Activated naive CD4-positive, alpha-beta T cell treated with Interleukin-2 at 50 U/mL for 16 hours (primary cell): ENCODE measurements at regions not wholly inside any gene's neighbourhood (a gene's known extent, or its start where the extent isn't known, plus 50 kb on each side); places are given as distances from the start of the nearest gene placed in this dataset.
A peak's percentile ranks its signal among the peaks of the same experiment; 100 is the strongest.
"Not testable (repeated sequence)": the region's sequence is repeated elsewhere in the genome, so short reads cannot be mapped to it uniquely, and the experiment has no call there.

Experiments
- DNase-seq: peaks from one replicate; pipeline ENCODE4 v3.0.0-alpha.2; 2020

DNA sequence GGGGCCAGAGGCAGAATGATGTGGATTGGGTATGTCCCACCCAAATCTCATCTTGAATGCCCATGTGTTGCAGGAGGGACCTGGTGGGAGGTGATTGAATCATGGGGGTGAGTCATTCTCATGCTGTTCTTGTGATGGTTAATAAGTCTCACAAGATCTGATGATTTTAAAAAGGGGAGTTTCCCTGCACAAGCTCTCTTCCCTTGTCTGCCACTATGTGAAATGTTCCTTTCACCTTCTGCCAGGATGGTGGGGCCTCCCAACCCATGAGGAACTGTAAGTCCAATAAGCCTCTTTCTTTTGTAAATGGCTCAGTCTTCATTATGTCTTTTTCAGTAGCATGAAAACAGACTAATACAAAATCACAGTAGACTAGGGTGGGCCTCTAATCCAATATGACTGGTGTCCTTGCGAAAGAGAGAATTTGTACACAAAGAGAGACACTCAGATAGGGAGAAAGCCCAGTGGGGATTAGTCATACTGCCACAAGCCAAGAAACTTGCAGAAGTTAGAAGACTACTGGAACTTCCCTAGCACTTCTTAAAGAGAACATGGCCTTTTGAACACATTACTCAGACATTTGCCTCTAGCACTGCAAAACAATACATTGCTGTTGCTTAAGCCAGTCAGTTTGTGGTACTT, 68.4 kb downstream of the ANXA1 start:
- DNase-seq: peak; percentile 13

DNA sequence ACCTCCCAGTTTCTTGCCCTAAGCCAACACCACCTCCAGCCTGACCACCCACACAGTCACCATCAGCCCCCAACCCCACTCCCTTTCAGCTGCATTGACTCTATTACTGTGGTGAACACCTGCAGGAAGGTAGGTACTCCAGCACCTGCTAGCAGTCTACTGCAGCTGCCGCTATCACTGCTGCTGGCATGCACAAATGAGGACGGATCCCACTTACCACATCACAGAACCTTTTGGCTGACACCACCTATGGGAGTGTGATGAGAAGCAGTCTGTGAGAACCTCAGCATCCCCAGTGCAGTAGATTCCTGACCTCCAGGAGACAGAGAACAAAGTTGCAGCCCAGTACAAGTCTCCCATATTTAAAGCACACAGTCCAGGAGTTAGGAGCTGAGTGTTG, 71.9 kb downstream of the ANXA1 start:
- DNase-seq: no peak

DNA sequence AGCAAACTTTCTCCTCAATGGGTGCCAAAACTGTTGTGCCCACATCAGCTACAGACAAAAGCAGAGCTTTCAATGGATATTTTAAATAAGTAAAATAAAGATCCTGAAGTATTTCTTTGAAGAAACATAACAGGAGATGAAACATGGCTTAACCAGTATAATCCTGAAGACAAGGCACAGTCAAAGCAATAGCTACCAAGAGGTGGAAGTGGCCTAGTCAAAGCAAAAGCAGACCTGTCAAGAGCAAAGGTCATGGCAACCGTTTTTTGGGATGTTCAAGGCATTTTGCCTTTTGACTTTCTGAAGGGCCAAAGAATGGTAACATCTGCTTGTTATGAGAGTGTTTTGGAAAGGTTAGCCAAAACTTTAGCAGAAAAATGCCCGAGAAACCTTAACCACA, 77.9 kb downstream of the ANXA1 start:
- DNase-seq: no peak

DNA sequence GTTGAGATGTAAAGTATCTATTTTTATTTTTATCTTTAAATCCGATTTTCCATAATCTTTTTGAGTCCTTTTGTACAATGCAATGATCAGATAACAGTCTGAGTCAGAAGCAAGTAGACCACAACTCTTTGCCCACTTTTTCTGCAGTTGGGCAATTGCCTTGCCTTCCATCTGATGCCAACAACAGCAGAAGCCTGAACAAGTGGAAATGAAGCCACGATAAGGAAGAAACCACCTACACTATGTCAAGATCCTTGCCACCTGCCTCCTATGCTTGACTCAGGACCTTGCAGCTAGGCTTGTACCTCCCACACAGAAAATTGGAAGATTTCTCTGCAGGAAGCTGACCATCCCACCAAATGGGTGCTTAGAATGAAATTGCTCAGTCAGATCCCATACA, 78.6 kb downstream of the ANXA1 start:
- DNase-seq: no peak

DNA sequence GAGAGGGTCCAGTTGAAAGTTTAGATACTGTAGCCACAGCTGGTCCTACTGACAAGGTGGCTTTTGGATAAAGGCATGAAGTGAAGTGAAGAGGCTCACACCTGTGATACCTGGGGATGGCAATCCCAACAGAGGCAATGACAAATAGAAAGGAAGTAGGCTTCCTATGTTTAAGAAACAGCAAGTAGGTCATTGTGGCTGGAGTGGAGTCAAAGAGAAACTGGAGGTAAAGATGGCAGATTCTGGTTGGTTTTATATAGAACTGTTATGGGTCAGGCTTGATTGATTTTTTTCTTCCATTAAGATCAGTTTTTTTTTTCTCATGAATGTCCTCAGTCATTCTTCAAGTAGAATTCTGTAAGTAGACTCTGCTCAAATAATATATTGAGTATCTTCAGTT, 79.5 kb downstream of the ANXA1 start:
- no peak for DNase-seq

DNA sequence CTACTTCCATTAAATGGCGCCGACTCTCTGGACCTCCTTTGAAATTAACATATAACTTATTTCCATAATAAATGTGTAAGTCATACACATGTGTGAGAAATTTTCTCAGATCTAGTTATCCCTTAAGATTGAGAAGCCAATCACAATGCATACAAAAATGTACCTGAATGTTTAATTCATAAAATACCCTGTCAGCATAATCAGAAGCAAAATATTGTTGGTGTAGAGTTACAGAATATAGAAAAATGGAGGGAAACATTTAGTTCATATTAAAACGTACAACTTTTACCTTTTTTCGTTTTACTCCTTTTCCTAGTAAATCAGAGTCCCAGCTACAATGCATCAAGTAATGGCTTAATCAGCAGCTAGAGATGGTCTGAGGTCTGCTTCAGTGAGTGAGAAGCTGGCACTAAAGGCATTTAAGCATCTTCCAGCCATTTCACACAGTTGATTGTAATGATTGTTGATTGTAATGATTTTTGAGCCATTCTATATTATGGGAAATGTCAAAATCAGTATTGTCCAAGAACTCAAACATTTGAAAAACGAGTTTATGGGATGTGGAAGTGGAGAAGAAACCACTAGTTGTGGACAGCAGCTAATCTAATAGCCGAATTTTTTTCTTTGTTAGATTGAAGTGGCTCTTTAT, 81.8 kb downstream of the ANXA1 start:
- no peak for DNase-seq

DNA sequence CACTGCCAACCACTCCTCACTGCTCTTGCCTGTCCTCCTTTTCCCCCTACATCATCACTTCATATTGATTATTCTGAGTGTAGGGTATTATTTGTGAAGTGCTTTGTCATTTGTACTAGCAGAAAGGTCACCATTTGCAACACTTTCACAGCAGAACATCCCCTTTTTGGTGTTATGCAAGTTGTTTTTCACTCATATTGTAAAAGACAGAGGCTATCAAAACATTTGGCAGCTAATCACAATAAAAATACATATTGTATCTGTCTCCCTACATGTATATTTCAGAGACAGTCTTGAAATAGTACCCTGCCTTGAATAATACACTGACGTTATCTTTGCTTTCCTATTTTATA, 82.3 kb downstream of the ANXA1 start:
- no peak for DNase-seq

DNA sequence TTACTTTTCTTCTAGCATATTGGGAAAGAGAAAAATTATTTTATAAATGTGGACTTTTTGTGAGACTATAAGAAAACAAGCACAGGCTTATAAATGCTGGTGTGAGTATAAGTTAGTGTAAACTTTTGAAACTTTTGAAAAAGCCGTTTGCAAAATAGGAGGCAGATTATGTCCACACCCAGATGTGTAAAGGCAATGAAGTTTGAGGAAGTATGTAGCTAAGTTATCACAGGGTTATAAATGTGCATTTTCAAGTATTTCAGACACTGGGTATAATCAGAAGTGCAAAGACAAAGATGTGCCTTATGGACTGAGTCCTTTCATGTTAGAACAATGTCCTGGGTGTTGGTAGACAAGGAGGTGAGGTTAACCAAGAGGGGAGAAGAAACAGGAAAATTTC, 85.5 kb downstream of the ANXA1 start:
- DNase-seq: no peak

DNA sequence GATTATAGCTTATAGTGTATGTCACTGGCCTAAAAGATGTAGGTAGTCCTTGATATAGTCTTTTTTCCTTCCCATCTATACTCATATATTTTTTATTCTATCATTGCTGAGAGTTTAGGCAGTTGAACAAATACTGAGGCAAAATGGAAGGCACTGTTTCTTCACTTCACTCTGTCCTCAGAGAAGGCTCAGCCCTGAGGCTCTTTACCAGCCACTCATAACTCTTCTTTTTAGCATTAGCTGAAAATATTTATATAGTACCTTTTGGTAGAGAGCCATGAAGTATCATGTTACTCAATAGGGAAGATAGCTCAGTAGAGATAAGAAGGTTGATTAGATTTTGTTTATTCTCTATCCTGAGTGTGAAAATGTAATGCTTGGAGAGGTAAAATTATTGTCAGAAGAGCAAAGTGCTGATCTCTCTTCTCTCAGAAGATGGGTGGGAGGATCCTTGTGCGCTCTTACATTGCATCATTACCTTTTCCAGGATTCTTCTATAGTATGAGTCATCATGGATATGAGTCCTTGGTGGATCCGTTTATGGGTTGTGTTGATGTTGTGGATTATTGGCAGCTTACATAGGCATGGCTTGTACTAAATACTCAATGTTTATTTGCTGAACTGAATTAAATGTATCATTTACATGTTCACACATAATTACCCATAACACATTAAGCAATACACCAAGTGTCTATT, 88.1 kb downstream of the ANXA1 start:
- no peak for DNase-seq

DNA sequence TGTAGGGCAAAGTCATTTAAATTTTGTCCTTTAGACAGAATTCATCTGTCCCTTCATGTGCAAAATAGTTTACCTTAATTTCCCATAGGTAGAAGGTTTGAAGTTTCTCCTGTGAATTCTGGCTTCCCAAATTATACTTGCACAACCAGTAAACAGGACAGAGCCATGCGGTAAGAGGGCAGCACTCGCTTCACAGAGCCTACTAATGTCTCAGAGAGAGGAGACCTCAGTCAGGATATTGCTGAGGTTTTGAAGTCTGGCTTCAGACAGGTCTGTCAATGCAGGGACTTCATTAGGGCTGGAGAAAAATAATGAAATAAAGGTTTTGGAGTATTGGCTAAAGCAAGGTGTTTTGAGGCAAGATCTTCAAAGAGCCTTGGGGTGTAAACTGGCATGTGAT, 91.4 kb downstream of the ANXA1 start:
- no peak for DNase-seq

DNA sequence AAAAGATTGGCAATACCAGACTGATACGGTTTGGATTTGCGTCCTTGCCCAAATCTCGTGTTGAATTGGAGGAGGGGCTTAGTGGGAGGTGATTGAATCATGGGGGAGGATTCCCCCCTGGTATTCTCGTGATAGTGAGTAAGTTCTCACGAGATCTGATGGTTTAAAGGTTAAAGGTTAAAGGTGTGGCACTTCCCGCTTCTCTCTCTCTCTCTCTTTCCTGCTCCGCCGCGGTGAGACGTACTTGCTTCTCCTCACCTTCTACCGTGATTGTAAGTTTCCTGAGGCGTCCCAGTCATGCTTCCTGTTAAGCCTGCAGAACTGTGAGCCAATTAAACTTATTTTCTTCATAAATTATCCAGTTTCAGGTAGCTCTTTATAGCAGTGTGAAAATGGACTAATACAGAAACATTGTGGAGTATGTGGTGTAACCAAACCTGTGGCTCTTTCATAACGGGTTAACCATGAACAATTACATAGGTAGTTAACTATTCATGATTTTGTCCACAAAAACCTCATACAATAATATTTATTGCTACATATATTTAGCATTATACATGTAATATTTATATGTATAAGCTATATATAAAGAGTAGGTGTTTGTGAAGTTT, 107.5 kb downstream of the ANXA1 start:
- DNase-seq: no peak

DNA sequence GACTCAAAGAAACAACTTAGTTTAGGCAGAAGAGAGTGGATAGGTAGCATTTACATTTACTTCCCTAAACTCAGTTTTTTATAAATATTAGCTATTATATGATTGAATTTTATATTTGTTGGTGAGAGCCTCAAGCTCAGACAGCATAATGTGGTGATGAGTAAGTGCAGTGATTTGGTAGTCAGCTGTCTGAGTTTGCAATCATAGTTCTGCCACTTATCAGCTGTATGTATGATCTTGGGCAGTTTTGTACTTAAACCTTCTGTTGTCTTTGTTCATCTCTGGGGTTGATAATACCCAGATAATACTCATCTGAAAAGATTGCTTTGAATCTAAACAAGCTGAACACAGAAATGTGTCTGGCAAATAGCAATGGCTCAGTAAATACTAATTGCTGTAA, 108.8 kb downstream of the ANXA1 start:
- DNase-seq: no peak

DNA sequence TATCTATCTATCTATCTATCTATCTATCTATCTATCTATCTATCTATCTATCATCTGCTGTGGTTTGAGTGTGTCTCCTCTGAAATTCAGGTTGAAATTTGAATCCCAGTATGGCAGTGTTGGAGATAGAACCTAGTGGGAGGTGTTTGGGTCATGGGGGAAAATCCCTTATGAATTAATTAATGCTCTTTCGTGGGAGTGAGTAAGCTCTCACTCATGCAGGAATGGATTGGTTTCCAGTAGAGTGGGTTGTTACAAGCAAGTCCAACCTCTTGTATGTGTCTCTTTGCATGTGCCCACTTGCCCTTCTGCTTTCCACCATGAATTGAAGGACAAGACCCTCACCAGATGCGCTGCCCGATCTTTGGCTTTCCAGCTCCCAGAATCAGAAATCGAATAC, 113.0 kb downstream of the ANXA1 start:
- no peak for DNase-seq

DNA sequence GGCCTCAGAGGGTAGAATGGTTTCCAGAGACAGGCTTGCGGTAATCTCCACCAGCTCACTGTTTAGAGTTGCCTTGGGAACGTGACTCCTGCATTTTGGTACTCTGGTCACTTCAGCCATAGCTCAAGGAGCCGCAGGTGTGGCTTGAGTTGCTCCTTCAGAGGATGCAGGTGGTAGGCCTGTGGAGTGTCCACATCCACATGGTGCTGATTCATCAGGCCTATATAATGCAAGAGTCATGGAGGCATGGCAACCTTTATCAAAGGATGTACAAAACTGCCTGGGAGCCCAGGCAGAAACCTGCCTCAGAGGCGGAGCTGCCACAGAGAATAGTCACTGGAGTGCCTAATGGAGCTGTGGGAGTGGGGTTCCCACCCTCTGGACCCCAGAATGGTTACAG, 114.2 kb downstream of the ANXA1 start:
- DNase-seq: no peak

DNA sequence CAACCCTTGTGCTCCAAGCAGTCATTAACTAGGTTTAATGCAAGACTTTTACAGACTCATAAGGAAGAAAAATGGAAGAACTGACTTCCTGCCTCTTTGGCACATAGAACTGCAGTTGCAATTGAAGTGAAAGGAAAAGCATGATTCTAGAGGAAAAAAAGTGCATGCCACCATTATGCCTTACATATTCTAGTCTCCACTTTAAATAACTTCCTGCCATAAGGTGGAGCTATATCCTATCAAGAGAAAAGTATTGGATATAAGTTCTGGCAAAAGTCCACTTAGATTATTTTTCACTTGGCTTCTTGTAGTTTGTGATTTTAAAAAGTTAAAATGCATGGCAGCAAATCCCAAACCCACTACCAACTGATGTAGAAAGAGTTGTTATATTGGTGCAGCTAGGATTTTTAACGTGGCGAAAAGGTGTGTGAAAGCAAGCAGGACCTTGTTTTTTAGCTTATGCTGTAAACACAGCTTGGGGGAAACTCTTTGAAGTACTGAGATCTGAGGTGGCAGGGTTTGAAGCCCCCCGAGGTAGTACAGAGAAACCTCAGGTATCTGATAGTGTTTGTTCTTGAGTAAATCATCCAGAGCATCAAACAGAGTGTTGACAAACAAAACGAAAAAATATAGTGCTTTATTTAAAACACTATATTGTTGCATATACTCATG, 117.9 kb downstream of the ANXA1 start:
- DNase-seq: no peak

DNA sequence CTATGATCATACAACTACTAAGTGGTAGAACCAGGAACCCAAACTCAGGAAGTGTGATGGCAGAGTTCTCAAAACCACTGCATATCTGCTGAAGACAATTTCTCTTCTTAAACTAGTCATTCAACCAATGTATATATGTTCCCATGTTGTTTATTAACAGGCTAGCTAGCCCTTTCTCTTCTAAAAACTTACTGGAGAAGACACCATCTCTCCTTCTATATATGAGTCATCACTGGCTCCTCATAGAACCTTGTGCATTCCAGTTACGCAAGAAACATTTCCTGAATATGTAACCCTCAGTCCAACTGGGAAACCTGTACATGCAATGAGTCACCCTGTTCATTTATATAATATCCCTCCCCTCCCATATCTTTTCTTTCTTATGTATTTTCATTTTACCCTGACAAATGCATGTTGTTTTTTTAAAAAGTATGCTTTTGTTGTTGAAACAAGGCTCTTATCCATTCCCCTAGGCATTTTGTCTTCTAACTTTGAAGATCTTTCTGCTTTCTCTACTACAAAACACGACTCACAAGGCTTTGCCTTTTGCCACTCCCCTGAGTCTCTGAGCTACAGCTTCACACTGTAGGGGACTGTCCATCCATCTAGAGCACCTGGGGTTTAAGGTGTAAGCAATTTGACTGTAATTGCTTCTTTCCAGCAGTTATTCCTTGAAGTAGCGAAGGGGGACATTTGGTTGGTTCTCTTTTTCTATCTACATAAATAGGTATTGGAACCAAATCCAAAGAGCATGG, 119.5 kb downstream of the ANXA1 start:
- no peak for DNase-seq

DNA sequence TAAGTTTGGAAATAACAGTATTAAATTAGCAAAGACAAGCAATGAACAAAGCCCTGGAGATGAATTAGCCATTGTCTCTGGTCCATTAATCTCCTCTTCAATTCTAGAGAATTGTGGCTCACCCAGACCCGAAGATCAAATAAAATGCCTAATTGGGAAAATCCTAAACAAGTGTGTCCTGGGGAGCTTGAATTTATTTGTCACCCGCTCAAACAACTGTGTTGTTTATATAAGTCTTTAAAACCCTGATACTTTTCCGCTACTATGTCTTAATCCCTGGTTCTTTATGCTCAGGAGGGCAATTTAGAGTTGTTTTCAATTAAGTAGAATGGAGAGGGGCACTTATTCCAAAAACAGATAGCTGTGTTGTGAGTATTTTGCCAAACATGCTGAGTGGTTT, 128.4 kb downstream of the ANXA1 start:
- DNase-seq: no peak

DNA sequence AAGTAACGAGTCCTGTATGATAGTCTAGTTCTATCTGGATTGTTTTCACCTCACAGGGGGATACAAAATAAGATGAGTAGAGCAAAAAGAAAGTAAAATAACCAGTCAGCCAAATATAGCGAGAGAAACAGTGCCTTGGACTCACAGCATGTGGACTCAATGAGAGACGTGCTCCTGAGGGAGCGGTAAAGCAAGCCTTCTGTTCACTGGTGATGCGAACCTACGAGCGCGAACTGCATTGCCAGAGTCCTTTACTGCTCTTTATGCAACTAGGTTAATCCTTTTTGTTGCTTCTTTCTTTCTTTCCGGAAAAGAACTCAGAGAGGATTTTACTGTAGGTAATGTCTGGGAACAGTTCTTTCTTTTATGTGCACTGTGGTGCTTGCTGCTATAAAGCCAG, 132.7 kb downstream of the ANXA1 start:
- no peak for DNase-seq

DNA sequence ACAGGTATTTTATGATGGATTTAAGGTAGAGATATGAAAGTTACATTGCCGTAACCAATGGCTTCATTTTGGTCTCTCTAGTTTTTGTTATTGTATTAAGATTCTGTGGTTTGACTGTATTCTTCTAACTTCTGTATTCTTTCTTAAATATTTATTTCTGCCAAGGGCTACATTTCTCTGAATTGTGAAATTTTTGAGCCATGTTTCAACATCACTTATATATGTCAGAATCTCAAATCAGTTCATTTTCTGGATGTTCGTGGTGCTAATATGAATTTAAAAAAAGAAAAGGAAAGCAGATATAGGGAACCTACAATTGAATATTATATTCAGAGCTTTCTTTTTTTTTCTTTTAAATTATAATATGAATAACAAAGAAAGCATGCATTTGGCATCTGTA, 142.7 kb downstream of the ANXA1 start:
- DNase-seq: no peak

DNA sequence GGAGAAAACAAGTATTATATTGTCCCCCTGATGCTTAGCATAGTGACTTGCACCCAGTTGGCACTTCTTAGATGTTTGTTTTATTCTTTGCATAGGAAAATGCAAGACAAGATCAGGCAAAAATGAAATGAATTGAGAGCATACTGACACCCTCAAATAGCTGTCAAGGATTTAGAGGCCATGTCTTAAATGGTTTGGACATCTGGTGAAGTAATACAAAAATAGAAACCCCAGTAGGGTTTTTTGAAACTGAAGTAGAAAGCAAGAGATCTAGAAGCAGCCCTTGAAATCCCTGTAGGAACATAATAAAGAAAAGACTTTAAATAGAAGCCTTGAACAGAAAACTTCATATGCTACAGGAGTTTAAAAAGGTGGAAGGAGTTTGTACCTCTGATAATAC, 174.3 kb downstream of the ANXA1 start:
- DNase-seq: no peak

DNA sequence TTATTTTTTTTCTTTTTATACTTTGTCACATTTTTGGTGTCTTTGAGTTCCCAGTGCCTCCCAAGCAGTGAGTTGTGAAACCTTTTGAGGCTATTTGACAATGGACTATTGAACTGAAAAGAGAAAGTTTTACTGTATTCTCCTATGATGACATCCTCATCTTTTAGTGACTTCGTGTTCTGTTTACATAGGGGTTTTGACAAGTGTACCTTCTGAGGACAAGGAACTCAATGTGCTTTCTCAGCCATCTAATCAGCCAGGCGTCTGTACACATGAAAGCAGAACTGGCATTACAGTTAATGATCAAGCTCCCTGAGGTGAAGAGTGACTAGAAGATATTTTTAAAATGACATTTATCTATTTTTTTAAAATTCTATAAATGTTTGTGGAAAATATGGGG, 175.5 kb downstream of the ANXA1 start:
- no peak for DNase-seq

DNA sequence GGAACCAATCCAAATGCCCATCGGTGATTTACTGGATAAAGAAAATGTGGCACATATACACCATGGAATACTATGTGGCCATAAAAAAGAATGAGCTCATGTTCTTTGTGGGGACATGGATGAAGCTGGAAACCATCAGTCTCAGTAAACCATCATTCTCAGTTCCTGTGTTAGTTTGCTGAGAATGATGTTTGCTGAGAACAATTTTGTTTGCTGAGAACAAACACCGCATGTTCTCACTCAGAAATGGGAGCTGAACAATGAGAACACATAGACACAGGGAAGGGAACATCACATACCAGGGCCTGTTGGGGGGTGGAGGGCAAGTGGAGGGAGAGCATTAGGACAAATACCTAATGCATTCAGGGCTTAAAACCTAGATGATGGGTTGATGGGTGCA, 185.5 kb downstream of the ANXA1 start:
- not testable (repeated sequence) for DNase-seq

DNA sequence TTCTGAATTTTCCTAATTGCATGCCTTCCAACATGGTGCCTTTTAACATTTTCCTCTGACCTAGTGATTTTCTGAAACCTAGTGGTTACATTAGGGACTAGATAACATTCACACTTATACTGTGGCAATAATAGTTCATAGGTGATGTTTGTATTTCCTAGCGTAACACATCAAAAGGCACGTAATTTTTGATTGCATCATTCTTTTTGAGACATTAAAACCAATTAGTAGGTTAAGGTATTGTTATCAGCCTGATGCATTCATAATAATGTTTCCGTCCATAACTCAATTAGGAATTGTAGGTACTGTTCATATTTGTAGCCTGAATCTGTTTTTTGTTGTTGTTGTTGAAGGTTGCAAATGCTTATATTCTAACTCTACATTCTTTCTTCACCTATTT, 192.4 kb downstream of the ANXA1 start:
- no peak for DNase-seq
